AG04450 (cell line): ENCODE measurements at regions not wholly inside any gene's neighbourhood (a gene's known extent, or its start where the extent isn't known, plus 50 kb on each side); places are given as distances from the start of the nearest gene placed in this dataset.

Experiments used
- CTCF ChIA-PET: fragments of 300-600, 350-600 bp; formaldehyde crosslinking; extraction: SDS; loops from one replicate; lab custom pipeline; 2022; ENCODE audit warnings: antibody characterized with exemption, inconsistent platforms; lab: Charles Lee
- POLR2A ChIA-PET: fragments of 350-600 bp; formaldehyde crosslinking; extraction: SDS; loops from one replicate; lab custom pipeline; 2021; ENCODE audit warnings: antibody characterized with exemption, inconsistent platforms; lab: Yijun Ruan, JAX
- DNase-seq: peaks from one replicate; pipeline ENCODE4 v3.0.0-alpha.2; 2011; ENCODE audit warnings: low read depth, low spot score
- H3K27ac ChIP-seq: one replicate; pipeline ENCODE4 v1.5.1; 2012; ENCODE audit warnings: low read depth, low read length, control low read depth
- H3K27me3 ChIP-seq: one replicate; pipeline ENCODE4 v1.6.0; 2012; ENCODE audit warnings: low read length; ENCODE audit not compliant: control insufficient read depth, insufficient read depth
- H3K4me3 ChIP-seq: 2 replicates; pipeline ENCODE4 v1.5.1; 2011; ENCODE audit warnings: mild to moderate bottlenecking, low read depth, low read length, control low read depth
- H3K9me3 ChIP-seq: 2 replicates; pipeline ENCODE4 v1.5.1; 2012; ENCODE audit warnings: low read length; ENCODE audit not compliant: control insufficient read depth, insufficient read depth
- CTCF ChIP-seq: IDR thresholded peaks from 2 replicates; pipeline ENCODE4 v1.5.1; 2011; ENCODE audit warnings: low read depth, low read length, control low read depth, inconsistent platforms

- no peak for DNase-seq
- H3K9me3 ChIP-seq: peaks cover 2% of the 10 kb centered on the region; the same call in 1 of the 2 replicates
- no peak overlapping the region for H3K4me3 ChIP-seq
- no peak for TF ChIP-seq CTCF
- ChIA-PET POLR2A (interaction anchor here (1.6 kb wide), 1 partner anchor 139 kb away, joined by 3 read pairs; no protein-coding TSS in a partner anchor), CTCF (interaction anchor here (0.6 to 1.1 kb wide), 3 partner anchors 32 to 144 kb away, joined by 3 to 5 read pairs (median 3); partner anchors contain the start of gene SCAND1)
- H3K27me3 ChIP-seq: peaks cover 22% of the 10 kb centered on the region
- no peak overlapping the region for H3K27ac ChIP-seq
These were observed 57.0 kb upstream of the EPB41L1 start for GRCh38 chr20:36097337-36098151.

GRCh38 chr20:36098364-36098763, 56.2 kb upstream of the EPB41L1 start:
- no peak for TF ChIP-seq CTCF
- Histone ChIP-seq H3K27me3 (peaks cover 18% of the 10 kb centered on the region), H3K27ac (no peak overlapping the region), H3K9me3 (no peaks in the 10 kb centered on the region; the same call in 1 of the 2 replicates), H3K4me3 (no peak overlapping the region)
- DNase-seq: no peak
- POLR2A ChIA-PET: interaction anchor here (0.7 to 1.6 kb wide), 2 partner anchors 45 to 139 kb away, joined by 3 read pairs; no protein-coding TSS in a partner anchor
- CTCF ChIA-PET: interaction anchor here (0.9 kb wide), 1 partner anchor 105 kb away, joined by 3 read pairs; no protein-coding TSS in a partner anchor

- H3K9me3 ChIP-seq: no peaks in the 10 kb centered on the region
- no peak overlapping the region for H3K4me3 ChIP-seq
- TF ChIP-seq CTCF: no peak
- POLR2A ChIA-PET: interaction anchor here (0.7 kb wide), 1 partner anchor 46 kb away, joined by 3 read pairs; no protein-coding TSS in a partner anchor
- no peak overlapping the region for H3K27ac ChIP-seq
- CTCF ChIA-PET: no interaction called here
- H3K27me3 ChIP-seq: peaks cover 10% of the 10 kb centered on the region
- DNase-seq: no peak
These were observed 55.4 kb upstream of the EPB41L1 start for GRCh38 chr20:36099106-36099505.

GRCh38 chr20:36101192-36101591, 53.3 kb upstream of the EPB41L1 start:
- Histone ChIP-seq H3K9me3 (no peaks in the 10 kb centered on the region), H3K4me3 (no peak overlapping the region), H3K27ac (no peak overlapping the region), H3K27me3 (peaks cover 4% of the 10 kb centered on the region)
- POLR2A ChIA-PET: no interaction called here
- TF ChIP-seq CTCF: no peak
- no peak for DNase-seq
- CTCF ChIA-PET: interaction anchor here (1.1 kb wide), 1 partner anchor 109 kb away, joined by 3 read pairs; no protein-coding TSS in a partner anchor

GRCh38 chr20:36102306-36102705, 52.2 kb upstream of the EPB41L1 start:
- CTCF ChIA-PET: interaction anchor here (1.1 to 1.3 kb wide), 2 partner anchors 36 to 148 kb away, joined by 3 read pairs; partner anchors contain the start of gene SCAND1
- no peak overlapping the region for H3K4me3 ChIP-seq
- H3K27me3 ChIP-seq: peaks cover 4% of the 10 kb centered on the region
- H3K27ac ChIP-seq: no peak overlapping the region
- POLR2A ChIA-PET: no interaction called here
- no peak for TF ChIP-seq CTCF
- no peak for DNase-seq
- H3K9me3 ChIP-seq: no peaks in the 10 kb centered on the region
